Prostate gland (tissue), 2 donors: ENCODE measurements at regions not wholly inside any gene's neighbourhood (a gene's known extent, or its start where the extent isn't known, plus 50 kb on each side); places are given as distances from the start of the nearest gene placed in this dataset.

Experiments used
- DNase-seq: peaks from one replicate; pipeline ENCODE4 v3.0.0-alpha.2; 2019; ENCODE audit warnings: low spot score
- H3K27ac ChIP-seq, 2 donors: fragments of 200-600 bp; sonication (generic); 2 replicates each; pipeline ENCODE4 v1.5.1; 2017 to 2019
- H3K27me3 ChIP-seq: fragments of 200-600 bp; sonication (generic); replicated peaks from 2 replicates; pipeline ENCODE4 v1.5.1; 2019; ENCODE audit not compliant: insufficient read depth
- H3K36me3 ChIP-seq, 2 donors: fragments of 200-600 bp; sonication (generic); 1 replicate in 1 of 2; 2 replicates in 1 of 2; pipeline versions ENCODE4 v1.5.1 to v1.8.1; 2017 to 2019
- H3K4me1 ChIP-seq: fragments of 200-600 bp; sonication (generic); replicated peaks from 2 replicates; pipeline ENCODE4 v1.5.1; 2019
- H3K4me3 ChIP-seq, 2 donors: fragments of 200-600 bp; sonication (generic); 2 replicates each; pipeline ENCODE4 v1.5.1; 2017 to 2019
- H3K9me3 ChIP-seq: fragments of 200-600 bp; sonication (generic); 2 replicates; pipeline ENCODE4 v1.5.1; 2017
- POLR2A ChIP-seq: fragments of 450-650 bp; IDR thresholded peaks from one replicate; pipeline ENCODE4 v1.6.1; 2016; ENCODE audit warnings: antibody characterized with exemption, mild to moderate bottlenecking
- POLR2AphosphoS5 ChIP-seq: sonication (generic); formaldehyde crosslinking; IDR thresholded peaks from one replicate; pipeline ENCODE4 v1.6.1; 2017; ENCODE audit warnings: antibody characterized with exemption
- WGBS: methylation state at CpG from one replicate; pipeline ENCODE4 v1.1.5; 2018; 5-methylcytosine and 5-hydroxymethylcytosine counted together
- intact Hi-C: fragments of 100-400 bp; cut with DNase I; formaldehyde crosslinking; loops from one replicate; pipeline ENCODE4 v1.14.2; 2022
- TF ChIP-seq, protein P1 (sequence below), 4 experiments: fragments of 200-600 bp in 2 of 4; fragments of 450-650 bp in 2 of 4; sonication (generic) in 2 of 4; IDR thresholded peaks; 1 replicate in 3 of 4; 2 replicates in 1 of 4; pipeline ENCODE4 v1.5.1; 2016 to 2019; ENCODE audit warnings: antibody characterized with exemption in 4 of 4, mild to moderate bottlenecking in 2 of 4, moderate library complexity in 2 of 4

DNA sequence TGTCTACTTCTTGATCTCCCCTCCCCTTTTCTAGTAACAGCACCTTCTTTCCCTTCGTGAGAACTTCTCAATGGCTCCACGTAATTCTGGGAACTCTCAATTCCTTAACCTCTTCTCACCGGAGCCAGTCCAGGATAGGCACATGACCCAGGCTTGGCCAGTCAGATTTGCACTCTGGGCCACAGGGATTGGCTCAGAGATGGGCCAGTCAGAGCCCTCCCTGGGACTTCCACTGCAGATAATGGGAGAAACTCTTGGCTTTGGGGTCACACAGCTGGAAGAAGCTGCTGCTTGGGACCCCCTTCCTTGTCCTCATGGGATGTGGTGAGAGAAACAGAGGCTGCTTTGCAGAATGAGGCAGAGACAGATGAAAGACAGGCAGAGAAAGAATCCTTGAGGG lies 302.3 kb downstream of the PTPRU start:
- no peaks in the 10 kb centered on the region for H3K4me1 ChIP-seq
- intact Hi-C loops, result no loop called here
- no peak overlapping the region for H3K4me3 ChIP-seq
- H3K9me3 ChIP-seq, result no peaks in the 10 kb centered on the region
- no peak overlapping the region for H3K27ac ChIP-seq
- WGBS, result 53% methylated on average over 3 of the region's 3 CpGs
- DNase-seq, result no peak
- H3K36me3 ChIP-seq, result no peaks in the 10 kb centered on the region
- TF ChIP-seq POLR2AphosphoS5 (no peak), POLR2A (no peak)
- H3K27me3 ChIP-seq, result no peaks in the 10 kb centered on the region

DNA sequence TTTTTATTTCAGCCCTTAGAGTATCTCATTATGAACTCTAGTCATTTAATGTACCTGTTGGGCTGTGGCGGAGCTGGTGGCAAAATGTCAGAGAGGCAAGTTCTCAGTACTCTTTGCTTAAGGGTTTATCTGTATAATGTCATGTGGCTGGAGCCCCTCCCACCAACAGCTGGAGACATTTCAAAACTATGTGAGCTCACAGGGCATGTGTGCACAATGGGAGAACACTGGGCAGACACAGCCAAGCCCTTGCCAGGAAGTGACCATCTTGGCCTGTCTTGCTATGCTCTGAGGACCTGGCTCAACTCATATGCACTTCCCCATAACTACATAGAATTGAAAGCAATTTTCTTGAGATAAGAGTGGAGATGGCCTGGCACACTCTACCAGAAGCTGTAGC lies 296.4 kb downstream of the PTPRU start:
- no peaks in the 10 kb centered on the region for H3K36me3 ChIP-seq
- TF ChIP-seq, protein P1, sequence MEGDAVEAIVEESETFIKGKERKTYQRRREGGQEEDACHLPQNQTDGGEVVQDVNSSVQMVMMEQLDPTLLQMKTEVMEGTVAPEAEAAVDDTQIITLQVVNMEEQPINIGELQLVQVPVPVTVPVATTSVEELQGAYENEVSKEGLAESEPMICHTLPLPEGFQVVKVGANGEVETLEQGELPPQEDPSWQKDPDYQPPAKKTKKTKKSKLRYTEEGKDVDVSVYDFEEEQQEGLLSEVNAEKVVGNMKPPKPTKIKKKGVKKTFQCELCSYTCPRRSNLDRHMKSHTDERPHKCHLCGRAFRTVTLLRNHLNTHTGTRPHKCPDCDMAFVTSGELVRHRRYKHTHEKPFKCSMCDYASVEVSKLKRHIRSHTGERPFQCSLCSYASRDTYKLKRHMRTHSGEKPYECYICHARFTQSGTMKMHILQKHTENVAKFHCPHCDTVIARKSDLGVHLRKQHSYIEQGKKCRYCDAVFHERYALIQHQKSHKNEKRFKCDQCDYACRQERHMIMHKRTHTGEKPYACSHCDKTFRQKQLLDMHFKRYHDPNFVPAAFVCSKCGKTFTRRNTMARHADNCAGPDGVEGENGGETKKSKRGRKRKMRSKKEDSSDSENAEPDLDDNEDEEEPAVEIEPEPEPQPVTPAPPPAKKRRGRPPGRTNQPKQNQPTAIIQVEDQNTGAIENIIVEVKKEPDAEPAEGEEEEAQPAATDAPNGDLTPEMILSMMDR (IDR thresholded peaks at IDR 0.05), result no peak
- TF ChIP-seq POLR2AphosphoS5 (no peak), POLR2A (no peak)
- intact Hi-C loops, result no loop called here
- H3K27ac ChIP-seq, result no peak overlapping the region
- no peaks in the 10 kb centered on the region for H3K4me1 ChIP-seq
- H3K4me3 ChIP-seq, result no peak overlapping the region
- 76% methylated on average over 1 of the region's 1 CpG for WGBS
- H3K9me3 ChIP-seq, result no peaks in the 10 kb centered on the region
- no peaks in the 10 kb centered on the region for H3K27me3 ChIP-seq
- DNase-seq, result no peak

DNA sequence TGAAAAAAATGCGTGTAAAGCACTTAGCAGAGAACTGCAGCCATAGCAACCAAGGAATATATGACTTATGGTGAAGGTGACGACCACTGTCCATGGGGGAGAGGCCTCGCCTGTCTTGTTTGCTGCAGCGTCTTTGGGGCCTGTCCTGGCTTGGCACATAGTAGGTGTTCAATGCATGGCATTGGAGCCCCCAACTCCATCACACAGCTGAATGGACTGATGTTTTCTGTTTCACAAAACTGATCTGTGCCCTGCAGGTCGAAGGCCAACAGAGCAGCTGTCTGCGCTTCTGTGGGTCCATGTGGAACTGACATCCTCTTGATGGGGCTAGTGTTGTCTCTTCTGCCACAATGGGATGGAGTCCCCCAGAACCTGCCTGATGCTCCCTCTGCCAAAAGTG lies 296.0 kb downstream of the PTPRU start:
- Histone ChIP-seq H3K4me3 (no peak overlapping the region), H3K27ac (no peak overlapping the region), H3K27me3 (no peaks in the 10 kb centered on the region), H3K4me1 (no peaks in the 10 kb centered on the region), H3K9me3 (no peaks in the 10 kb centered on the region), H3K36me3 (no peaks in the 10 kb centered on the region)
- TF ChIP-seq POLR2A (no peak), POLR2AphosphoS5 (no peak)
- TF ChIP-seq, protein P1 (IDR thresholded peaks at IDR 0.05), result no peak
- 68% methylated on average over 6 of the region's 6 CpGs for WGBS
- DNase-seq, result no peak
- intact Hi-C loops, result no loop called here

DNA sequence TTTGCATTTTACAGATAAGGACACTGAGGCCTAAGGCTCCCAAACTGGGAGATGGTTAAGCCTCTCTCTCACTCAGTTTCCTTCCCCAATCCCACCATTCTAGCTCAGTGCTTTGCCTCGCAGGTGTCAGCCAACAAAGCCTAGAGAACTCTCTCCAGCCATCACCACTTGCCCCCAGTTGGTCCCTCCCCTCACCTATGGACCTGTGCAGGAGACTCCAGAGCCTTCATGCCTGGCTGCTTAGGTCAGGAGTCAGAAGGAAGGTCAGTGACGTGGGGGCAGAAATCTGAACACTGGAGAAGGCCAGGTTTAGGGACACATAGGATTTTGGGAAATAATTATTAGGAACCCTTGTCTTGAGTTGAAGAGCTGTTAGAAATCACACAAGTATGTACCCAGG lies 295.3 kb downstream of the PTPRU start:
- H3K4me3 ChIP-seq, result no peak overlapping the region
- H3K27ac ChIP-seq, result no peak overlapping the region
- no peaks in the 10 kb centered on the region for H3K9me3 ChIP-seq
- TF ChIP-seq, protein P1 (IDR thresholded peaks at IDR 0.05), result no peak
- no peak for TF ChIP-seq POLR2AphosphoS5
- TF ChIP-seq POLR2A, result no peak
- 45% methylated on average over 2 of the region's 2 CpGs for WGBS
- no peaks in the 10 kb centered on the region for H3K36me3 ChIP-seq
- H3K27me3 ChIP-seq, result no peaks in the 10 kb centered on the region
- no peak for DNase-seq
- H3K4me1 ChIP-seq, result no peaks in the 10 kb centered on the region
- intact Hi-C loops, result no loop called here

DNA sequence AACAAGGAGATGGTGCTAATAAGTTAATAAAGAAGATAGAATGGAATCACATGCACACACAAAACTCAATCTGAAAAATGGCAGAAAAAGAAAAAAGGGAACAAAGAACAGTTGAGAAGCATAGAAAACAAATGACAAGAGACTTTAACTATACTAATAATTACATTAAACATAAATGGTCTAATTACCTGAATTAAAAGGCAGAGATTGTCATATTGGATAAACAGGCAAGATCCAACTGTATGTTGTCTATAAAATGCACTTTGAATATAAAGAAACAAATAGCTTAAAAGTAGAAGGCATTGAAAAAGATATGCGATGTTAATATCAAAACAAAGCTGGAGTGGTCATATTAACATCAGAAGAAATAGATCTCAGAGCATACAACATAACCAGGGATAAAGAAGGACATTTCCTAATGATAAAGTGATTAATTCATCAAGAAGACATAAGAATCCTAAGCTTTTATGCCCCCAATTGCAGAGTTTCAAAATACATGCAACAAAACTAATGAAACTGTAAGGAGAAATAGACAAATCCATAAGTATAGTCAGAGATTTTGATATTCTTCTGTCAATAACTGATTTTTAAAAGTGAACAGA lies 293.5 kb downstream of the PTPRU start:
- 74% methylated on average over 1 of the region's 1 CpG for WGBS
- DNase-seq, result no peak
- intact Hi-C loops, result no loop called here

DNA sequence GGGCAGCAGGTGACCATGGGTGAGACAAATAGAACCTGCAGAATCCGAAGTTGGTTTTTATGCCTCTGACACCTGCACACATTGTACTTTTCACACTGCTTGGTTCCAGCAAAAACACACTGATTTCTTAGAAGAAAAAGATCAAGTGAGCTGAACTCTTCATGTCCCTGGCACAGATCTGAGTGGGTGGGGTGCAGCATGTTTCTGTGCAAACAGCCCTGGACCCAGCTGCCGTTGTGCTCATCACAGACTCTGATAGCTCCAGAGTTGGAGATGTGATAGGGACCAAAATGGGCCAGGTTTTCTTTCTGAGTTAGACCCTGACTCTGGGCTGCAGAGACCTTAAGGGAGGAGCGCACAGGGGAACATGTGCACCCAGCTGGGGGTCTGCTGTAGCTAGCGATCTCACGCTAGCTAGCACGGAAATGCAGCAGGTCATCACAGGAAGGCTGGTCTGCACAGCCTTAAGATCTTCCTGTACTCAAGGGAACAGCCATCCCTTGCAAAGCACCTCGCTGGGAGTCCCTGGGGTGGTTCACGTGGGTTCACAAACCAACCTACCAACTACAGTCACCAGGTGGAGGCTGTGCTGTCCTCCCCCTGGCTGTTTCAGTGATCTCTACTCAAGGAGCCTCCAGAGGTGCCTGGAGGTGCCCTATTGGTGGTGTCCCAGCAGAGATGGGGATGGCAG lies 291.1 kb downstream of the PTPRU start:
- no peak for DNase-seq
- no peak overlapping the region for H3K4me3 ChIP-seq
- no peak overlapping the region for H3K27ac ChIP-seq
- H3K9me3 ChIP-seq, result no peaks in the 10 kb centered on the region
- H3K4me1 ChIP-seq, result no peaks in the 10 kb centered on the region
- H3K36me3 ChIP-seq, result no peaks in the 10 kb centered on the region
- H3K27me3 ChIP-seq, result no peaks in the 10 kb centered on the region
- TF ChIP-seq POLR2A (no peak), POLR2AphosphoS5 (no peak)
- TF ChIP-seq, protein P1 (IDR thresholded peaks at IDR 0.05), result no peak
- WGBS, result 58% methylated on average over 8 of the region's 8 CpGs
- intact Hi-C loops, result no loop called here

More for the DNA sequence above, 293.5 kb downstream of the PTPRU start:
- no peak for TF ChIP-seq POLR2AphosphoS5
- Histone ChIP-seq H3K27ac (no peak overlapping the region), H3K27me3 (no peaks in the 10 kb centered on the region), H3K9me3 (no peaks in the 10 kb centered on the region), H3K4me3 (no peak overlapping the region), H3K4me1 (no peaks in the 10 kb centered on the region), H3K36me3 (no peaks in the 10 kb centered on the region)
